ENCODE measurements at regions not wholly inside any gene's neighbourhood (a gene's known extent, or its start where the extent isn't known, plus 50 kb on each side); places are given as distances from the start of the nearest gene placed in this dataset.

DNA sequence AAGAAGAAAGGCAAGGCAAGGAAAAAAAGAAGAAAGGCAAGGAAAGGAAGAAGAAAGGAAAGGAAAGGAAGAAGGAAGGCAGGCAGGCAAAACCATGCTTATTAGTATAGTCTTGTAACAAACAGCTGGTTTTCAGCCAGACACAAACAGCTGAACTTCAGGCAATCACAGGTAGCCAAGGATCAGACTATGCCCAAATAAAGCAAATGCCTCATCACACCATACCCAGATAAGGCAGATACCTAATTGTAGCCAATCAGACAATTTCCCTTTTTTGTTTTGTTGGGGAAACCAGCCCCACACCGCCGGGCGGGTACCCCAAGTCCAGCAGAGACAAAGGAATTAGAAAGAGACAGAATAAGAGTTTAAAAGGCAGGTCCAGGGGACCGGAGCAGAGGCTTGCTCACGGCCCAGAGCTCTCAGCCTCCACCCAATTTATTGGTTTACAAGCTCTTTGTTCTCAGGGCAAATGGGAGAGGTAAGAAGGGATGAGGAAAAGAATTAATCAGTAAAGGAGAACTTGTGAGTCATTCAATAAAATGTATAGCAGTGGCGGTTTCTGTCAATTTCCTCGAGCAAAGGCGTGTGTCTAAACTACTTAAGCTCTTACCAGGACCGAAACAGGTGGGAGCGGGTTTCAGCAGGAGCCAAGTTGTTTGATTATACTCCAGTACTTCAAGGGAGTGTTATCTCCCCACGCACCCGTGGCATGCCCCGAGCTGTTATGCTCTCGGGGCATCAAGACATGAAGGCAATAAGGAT, 886.8 kb downstream of the KCNT2 start:
- H3K4me3 ChIP-seq (ENCODE audit: low read depth, low read length), result no peak overlapping the region
- DNase-seq (ENCODE audit: low read depth), result no peak
- TF ChIP-seq, protein P1, sequence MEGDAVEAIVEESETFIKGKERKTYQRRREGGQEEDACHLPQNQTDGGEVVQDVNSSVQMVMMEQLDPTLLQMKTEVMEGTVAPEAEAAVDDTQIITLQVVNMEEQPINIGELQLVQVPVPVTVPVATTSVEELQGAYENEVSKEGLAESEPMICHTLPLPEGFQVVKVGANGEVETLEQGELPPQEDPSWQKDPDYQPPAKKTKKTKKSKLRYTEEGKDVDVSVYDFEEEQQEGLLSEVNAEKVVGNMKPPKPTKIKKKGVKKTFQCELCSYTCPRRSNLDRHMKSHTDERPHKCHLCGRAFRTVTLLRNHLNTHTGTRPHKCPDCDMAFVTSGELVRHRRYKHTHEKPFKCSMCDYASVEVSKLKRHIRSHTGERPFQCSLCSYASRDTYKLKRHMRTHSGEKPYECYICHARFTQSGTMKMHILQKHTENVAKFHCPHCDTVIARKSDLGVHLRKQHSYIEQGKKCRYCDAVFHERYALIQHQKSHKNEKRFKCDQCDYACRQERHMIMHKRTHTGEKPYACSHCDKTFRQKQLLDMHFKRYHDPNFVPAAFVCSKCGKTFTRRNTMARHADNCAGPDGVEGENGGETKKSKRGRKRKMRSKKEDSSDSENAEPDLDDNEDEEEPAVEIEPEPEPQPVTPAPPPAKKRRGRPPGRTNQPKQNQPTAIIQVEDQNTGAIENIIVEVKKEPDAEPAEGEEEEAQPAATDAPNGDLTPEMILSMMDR (IDR thresholded peaks at IDR 0.05; ENCODE audit: insufficient read depth, low read depth, low read length, missing control alignments), result no peak

DNA sequence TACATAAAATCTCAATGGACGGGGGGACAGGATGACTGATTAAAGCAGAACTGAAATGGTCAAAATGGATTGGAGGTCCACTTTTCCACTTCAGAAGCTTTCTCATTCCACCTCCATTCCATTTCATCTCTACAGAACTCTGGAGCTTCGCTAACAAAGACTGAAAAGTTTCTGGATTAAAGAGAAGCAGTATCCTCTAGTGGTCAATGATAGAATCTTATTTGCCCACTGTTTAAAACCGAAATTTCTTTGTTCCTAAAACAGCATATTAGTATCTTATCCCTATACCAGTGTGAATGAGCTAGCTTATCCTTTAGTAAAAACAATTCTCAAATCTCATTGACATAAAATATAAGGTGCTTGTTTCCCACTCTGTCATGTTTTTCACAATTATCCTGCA, 890.6 kb downstream of the KCNT2 start:
- no peak overlapping the region for H3K4me3 ChIP-seq (ENCODE audit: low read depth, low read length)
- TF ChIP-seq, protein P1 (IDR thresholded peaks at IDR 0.05; ENCODE audit: insufficient read depth, low read depth, low read length, missing control alignments), result no peak
- DNase-seq (ENCODE audit: low read depth), result no peak

DNA sequence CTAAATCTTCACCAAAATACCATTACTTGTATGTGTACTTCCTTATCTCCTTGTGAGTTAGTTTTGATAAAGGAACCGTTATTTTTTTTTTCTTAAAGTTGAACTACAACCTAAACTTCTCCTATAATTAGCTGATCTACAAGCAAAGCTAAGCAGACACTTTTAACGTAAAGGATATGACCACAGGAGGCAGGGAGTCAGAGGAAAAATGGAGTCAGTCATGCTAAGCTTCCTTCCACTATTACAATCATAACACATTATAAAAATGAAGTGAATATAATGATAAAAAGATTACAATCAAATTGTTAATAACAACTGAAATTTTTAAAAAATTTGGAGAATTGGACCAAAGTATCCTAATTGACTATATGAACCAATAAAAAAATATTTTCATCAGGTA, 892.6 kb downstream of the KCNT2 start:
- TF ChIP-seq, protein P1 (IDR thresholded peaks at IDR 0.05; ENCODE audit: insufficient read depth, low read depth, low read length, missing control alignments), result no peak
- H3K4me3 ChIP-seq (ENCODE audit: low read depth, low read length), result no peak overlapping the region
- DNase-seq (ENCODE audit: low read depth), result no peak

DNA sequence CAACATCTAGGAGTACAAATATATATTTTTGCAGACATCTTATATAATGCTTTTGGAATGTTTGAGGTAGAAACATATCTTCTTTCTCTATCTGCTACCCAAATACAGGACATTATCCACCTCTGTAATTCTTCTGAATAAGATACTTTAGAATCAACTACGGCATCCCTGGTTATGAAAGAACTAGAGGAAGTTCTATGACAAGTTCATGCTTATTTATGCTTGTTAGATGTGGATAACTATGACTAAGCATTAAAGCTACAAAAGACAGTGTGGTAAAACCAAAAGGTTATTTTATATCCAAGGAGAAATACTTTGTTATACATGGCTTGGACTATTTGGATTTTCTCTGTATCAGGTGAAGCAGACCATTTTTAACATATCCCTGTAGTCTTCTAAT, 894.0 kb downstream of the KCNT2 start:
- TF ChIP-seq, protein P1 (IDR thresholded peaks at IDR 0.05; ENCODE audit: insufficient read depth, low read depth, low read length, missing control alignments), result no peak
- DNase-seq (ENCODE audit: low read depth), result no peak
- no peak overlapping the region for H3K4me3 ChIP-seq (ENCODE audit: low read depth, low read length)

DNA sequence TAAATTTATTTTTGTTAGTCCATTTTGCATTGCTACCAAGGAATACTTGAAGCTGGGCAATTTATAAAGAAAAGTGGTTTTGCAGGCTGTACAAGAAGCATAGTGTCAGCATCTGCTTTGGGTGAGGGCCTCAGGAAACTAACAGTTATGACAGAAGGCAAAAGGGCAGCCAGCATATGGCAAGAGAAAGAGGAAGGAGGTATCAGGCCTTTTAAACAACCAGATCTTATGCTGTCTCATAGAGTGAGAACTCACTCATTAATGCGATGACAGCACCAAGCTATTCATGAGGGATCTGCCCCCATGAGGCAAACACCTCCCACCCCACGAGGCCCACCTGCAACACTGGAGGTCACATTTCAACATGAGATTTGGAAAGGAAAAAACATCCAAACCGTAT, 898.4 kb downstream of the KCNT2 start:
- H3K4me3 ChIP-seq (ENCODE audit: low read depth, low read length), result no peak overlapping the region
- TF ChIP-seq, protein P1 (IDR thresholded peaks at IDR 0.05; ENCODE audit: insufficient read depth, low read depth, low read length, missing control alignments), result no peak
- DNase-seq (ENCODE audit: low read depth), result no peak

DNA sequence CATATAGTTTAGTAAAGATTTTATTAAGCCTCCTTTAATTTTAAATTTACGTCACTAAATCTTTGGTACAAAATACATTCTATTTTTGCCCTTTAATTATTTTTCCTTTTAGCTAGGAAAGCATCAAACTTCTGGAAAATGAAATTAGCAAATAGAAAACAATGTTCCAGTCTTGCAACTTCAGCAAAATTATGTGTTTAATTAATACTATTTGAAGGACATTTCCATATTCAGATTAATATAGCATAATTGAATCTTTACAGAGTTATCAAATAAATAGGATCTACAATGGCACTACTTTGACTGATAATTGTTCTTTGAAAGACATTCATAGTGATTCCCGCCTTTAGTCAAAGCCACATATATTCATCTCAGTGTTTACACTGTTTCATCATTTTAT, 904.2 kb downstream of the KCNT2 start:
- no peak for DNase-seq (ENCODE audit: low read depth)
- TF ChIP-seq, protein P1 (IDR thresholded peaks at IDR 0.05; ENCODE audit: insufficient read depth, low read depth, low read length, missing control alignments), result no peak
- no peak overlapping the region for H3K4me3 ChIP-seq (ENCODE audit: low read depth, low read length)

DNA sequence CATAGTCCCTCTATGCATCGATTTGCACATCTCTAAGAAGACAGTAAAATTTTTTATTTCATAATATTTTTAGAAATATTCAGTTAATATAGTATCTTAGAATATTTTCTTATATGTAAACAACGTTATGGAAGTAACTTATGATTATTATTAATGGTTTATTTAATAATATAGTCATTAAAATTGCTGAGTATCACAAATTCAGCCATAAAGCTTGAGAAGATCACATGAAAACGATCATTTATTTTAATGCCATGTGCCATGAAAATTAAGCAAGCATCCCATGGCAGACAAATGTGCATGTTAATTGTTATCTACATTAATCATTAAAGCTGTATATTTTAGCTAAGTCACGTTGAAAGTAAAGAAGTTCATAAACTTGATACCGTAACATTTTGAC, 907.1 kb downstream of the KCNT2 start:
- TF ChIP-seq, protein P1 (IDR thresholded peaks at IDR 0.05; ENCODE audit: insufficient read depth, low read depth, low read length, missing control alignments), result no peak
- no peak overlapping the region for H3K4me3 ChIP-seq (ENCODE audit: low read depth, low read length)
- no peak for DNase-seq (ENCODE audit: low read depth)
